ENCODE measurements at regions not wholly inside any gene's neighbourhood (a gene's known extent, or its start where the extent isn't known, plus 50 kb on each side); places are given as distances from the start of the nearest gene placed in this dataset.

GRCh38 chr5:38728029-38728428 is 117.8 kb upstream of the OSMR start:
- no peak for DNase-seq (ENCODE audit: extremely low spot score)
- TF ChIP-seq CTCF (IDR thresholded peaks at IDR 0.05; ENCODE audit: control extremely low read depth, extremely low read depth, low read depth, missing control alignments) = no peak
- ChIA-PET CTCF (no interaction called here), POLR2A (no interaction called here)

DNA sequence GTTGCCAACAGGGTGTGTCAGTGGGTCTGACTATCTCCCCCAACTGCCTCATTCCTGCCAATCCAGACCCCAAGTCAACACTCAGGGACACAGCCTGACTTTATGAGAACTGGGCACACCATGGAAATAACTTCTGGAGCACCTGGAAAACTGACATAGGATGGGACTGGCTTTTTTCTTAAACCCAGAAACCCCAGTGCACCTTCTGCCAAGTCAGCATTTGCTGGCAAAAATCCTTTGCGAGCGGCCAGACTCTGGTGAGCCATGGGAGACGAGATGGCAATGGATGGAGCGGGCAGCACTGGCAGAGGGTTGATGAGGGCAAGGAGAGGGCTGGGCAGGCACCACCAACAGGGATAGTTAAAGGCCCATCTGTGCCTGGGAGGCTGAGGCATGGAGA is 114.4 kb upstream of the OSMR start:
- POLR2A ChIA-PET = no interaction called here
- TF ChIP-seq CTCF (IDR thresholded peaks at IDR 0.05; ENCODE audit: control extremely low read depth, extremely low read depth, low read depth, missing control alignments) = no peak
- DNase-seq (ENCODE audit: extremely low spot score) = no peak
- CTCF ChIA-PET = interaction anchor here (1.1 kb wide), 1 partner anchor 311 kb away, joined by 3 read pairs; no protein-coding TSS in a partner anchor

GRCh38 chr5:38734353-38734752 is 111.5 kb upstream of the OSMR start:
- POLR2A ChIA-PET = no interaction called here

GRCh38 chr5:38736089-38736488 is 109.7 kb upstream of the OSMR start:
- TF ChIP-seq CTCF (IDR thresholded peaks at IDR 0.05; ENCODE audit: control extremely low read depth, extremely low read depth, low read depth, missing control alignments) = no peak
- no peak for DNase-seq (ENCODE audit: extremely low spot score)
- ChIA-PET CTCF (interaction anchor here (1.2 to 2.0 kb wide), 2 partner anchors 95 to 294 kb away, joined by 3 to 7 read pairs; no protein-coding TSS in a partner anchor), POLR2A (no interaction called here)

More at GRCh38 chr5:38734353-38734752, 111.5 kb upstream of the OSMR start:
- no peak for DNase-seq (ENCODE audit: extremely low spot score)
- TF ChIP-seq CTCF (IDR thresholded peaks at IDR 0.05; ENCODE audit: control extremely low read depth, extremely low read depth, low read depth, missing control alignments) = no peak
- CTCF ChIA-PET = interaction anchor here (1.7 to 2.0 kb wide), 2 partner anchors 12 to 292 kb away, joined by 4 to 7 read pairs; no protein-coding TSS in a partner anchor

- POLR2A ChIA-PET = no interaction called here
- CTCF ChIA-PET = no interaction called here
- DNase-seq (ENCODE audit: extremely low spot score) = no peak
- no peak for TF ChIP-seq CTCF (IDR thresholded peaks at IDR 0.05; ENCODE audit: control extremely low read depth, extremely low read depth, low read depth, missing control alignments)
Observed at GRCh38 chr5:38737976-38738375, 107.8 kb upstream of the OSMR start.

GRCh38 chr5:38739011-38739704 is 106.7 kb upstream of the OSMR start:
- ChIA-PET POLR2A (no interaction called here), CTCF (no interaction called here)
- no peak for TF ChIP-seq CTCF (IDR thresholded peaks at IDR 0.05; ENCODE audit: control extremely low read depth, extremely low read depth, low read depth, missing control alignments)
- DNase-seq (ENCODE audit: extremely low spot score) = no peak

Measured in GM10248 (cell line).